ENCODE measurements at regions not wholly inside any gene's neighbourhood (a gene's known extent, or its start where the extent isn't known, plus 50 kb on each side); places are given as distances from the start of the nearest gene placed in this dataset.

DNA sequence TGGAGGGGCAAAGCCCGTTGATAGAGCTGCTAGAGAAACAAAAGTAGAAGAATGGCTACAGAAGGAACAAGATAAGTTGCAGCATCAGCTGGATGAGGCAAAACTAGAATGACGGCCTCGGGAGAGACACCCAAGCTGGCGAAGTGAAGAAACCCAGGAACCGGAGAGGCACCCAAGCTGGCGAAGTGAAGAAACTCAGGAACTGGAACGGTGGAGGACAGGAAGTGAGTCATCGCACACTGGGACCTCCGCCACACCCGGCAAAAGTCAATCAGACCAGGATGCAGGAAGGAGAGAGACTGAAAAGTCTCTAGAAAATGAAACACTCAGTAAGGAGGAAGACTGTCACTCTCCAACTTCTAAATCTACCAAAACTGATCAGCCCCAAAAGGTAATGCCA, 133.0 kb upstream of the NEBL start:
- TF ChIP-seq EZH2 (IDR thresholded peaks at IDR 0.05; ENCODE audit: low read length, missing control alignments), result no peak
- TF ChIP-seq, protein P1, sequence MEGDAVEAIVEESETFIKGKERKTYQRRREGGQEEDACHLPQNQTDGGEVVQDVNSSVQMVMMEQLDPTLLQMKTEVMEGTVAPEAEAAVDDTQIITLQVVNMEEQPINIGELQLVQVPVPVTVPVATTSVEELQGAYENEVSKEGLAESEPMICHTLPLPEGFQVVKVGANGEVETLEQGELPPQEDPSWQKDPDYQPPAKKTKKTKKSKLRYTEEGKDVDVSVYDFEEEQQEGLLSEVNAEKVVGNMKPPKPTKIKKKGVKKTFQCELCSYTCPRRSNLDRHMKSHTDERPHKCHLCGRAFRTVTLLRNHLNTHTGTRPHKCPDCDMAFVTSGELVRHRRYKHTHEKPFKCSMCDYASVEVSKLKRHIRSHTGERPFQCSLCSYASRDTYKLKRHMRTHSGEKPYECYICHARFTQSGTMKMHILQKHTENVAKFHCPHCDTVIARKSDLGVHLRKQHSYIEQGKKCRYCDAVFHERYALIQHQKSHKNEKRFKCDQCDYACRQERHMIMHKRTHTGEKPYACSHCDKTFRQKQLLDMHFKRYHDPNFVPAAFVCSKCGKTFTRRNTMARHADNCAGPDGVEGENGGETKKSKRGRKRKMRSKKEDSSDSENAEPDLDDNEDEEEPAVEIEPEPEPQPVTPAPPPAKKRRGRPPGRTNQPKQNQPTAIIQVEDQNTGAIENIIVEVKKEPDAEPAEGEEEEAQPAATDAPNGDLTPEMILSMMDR (conservative IDR thresholded peaks at IDR 0.05 in 1 of 2, IDR thresholded peaks at IDR 0.05 in 1 of 2; ENCODE audit: low read depth in 1 of 2, low read length in 2 of 2), result no peak
